ENCODE measurements at regions not wholly inside any gene's neighbourhood (a gene's known extent, or its start where the extent isn't known, plus 50 kb on each side); places are given as distances from the start of the nearest gene placed in this dataset.

DNA sequence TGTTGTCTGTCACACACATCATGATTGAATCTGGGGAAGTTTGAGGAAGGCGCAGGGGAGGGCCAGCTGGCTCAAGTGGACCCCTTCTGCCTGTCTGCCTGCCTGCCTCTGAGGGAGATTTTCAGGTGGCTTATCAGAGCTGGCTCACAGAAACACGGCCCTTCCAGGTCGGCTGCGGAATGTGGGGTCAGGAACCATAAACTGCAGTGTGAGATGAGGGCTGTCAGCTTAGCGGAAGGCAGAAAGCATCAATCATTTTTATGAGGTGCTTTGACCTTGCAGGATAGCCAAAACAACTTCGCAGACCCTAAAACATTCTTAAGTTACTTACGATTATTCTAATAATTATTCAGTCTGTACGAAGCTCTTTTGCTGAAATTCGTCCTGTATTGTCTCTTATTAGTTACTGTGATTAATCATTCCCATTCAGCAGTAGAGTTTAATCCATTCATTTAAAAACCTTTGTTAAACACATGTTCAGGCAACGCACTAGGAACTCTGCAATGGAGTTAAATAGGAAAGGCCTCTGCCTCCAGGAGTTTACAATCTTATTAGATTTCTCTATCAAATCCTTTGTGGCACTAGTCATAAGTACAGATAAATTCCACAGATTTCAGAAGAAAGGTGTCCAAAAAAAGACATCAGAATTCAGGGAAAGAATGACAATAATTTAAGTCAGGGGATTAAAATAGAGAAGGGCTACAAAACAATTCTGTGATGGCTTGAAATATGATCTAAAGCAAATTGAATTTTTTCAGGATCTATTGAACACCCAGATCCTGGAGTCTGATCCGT is 371.6 kb downstream of the HRH4 start:
- no peak for DNase-seq (ENCODE audit: low spot score)

- no peak for DNase-seq (ENCODE audit: low spot score)
Observed at GRCh38 chr18:24835751-24836150, 375.3 kb downstream of the HRH4 start.

- no peak for DNase-seq (ENCODE audit: low spot score)
Observed at GRCh38 chr18:24837066-24837465, 376.6 kb downstream of the HRH4 start.

- DNase-seq (ENCODE audit: low spot score): no peak
Observed at GRCh38 chr18:24840051-24840450, 379.6 kb downstream of the HRH4 start.

DNA sequence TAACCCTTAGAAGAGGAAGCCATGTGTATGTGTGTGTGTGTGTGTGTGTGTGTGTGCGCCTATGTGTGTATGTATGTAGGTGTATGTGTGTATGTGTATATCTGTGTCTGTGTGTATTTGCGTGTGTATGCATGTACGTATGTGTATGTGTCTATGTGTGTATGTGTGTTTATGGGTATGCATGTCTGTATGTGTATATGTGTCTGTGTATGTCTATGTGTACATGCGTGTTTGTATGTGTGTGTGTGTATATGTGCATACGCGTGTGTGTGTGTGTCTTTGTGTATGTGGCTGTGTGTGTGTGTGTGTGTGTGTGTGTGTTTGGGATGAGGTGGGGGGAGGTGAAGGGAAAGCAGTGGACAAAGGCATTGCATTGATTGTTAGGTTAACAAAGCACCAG is 380.2 kb downstream of the HRH4 start:
- no peak for DNase-seq (ENCODE audit: low spot score)

DNA sequence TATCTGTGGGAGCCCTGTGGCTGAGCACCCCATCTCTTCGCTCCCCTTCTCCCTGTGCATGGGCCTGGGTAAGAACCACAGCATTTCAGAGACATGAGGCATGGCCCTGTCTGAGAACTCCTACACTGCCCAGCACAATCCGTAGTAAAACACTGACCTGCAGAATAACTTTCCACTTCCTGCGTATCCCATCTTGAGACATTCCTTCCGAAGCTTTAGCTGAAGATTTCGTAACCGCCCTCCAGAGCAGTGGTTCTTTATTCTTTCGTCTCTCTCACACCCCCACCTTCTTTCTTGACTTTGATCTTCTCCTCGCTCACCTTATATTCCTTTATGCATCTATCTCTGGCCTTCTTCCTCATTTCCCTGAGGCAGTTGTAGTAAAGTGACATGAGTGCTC is 381.1 kb downstream of the HRH4 start:
- DNase-seq (ENCODE audit: low spot score): no peak

- DNase-seq (ENCODE audit: low spot score): no peak
Observed at GRCh38 chr18:24843123-24843522, 382.7 kb downstream of the HRH4 start.

- no peak for DNase-seq (ENCODE audit: low spot score)
Observed at GRCh38 chr18:24846138-24846537, 385.7 kb downstream of the HRH4 start.

GRCh38 chr18:24850532-24850931 is 390.1 kb downstream of the HRH4 start:
- no peak for DNase-seq (ENCODE audit: low spot score)

GRCh38 chr18:24853076-24853475 is 392.6 kb downstream of the HRH4 start:
- DNase-seq (ENCODE audit: low spot score): no peak

GRCh38 chr18:24860978-24861680 is 400.7 kb downstream of the HRH4 start:
- DNase-seq (ENCODE audit: low spot score): no peak

DNA sequence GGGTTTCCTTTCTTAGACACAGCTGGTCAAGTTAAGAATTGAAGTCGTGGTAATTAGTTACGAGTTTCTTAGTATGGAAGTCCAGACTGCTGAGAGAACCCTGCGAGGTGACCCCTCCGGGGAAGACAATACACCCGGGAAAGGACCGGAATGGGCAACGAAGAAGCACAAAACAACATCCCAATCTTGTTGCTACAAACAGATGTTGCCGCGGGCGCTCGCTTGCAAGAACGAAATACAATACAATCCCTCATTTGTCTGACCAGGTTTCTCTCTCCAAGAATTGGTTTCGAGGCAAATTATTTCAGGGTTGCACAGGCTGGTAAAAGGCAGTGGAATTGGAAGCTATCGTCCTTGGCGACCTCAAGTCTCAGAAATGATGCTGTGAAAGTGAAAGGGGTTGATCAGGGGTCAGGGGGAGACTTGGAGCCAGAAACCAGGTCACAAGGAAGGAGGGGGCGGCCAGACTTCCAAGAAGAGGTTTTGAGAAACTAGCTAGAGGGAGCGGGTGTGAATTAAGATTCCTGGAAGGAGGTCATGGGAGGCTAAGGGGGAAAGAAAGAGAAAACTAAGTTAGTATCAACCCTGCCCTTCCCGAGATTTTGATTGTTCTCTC is 401.9 kb downstream of the HRH4 start:
- no peak for DNase-seq (ENCODE audit: low spot score)

DNA sequence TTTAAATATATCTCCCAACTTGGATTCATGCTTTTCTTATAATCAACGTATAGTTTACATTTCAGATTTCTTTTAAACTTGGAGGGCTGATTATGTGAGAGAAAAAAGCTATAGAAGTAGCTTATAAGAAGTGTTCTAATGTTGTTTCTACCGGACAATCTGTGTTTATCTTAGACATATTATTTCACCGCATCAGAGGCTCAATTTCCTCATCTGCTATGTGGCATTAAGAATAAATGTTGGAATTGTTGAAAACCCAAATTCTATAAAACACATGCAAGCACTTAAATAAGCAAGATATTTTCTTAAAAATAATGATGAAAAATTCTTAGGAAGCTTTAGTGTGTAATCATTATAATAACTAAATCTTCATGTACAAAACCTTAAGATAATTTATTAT is 407.9 kb downstream of the HRH4 start:
- DNase-seq (ENCODE audit: low spot score): no peak

- no peak for DNase-seq (ENCODE audit: low spot score)
Observed at GRCh38 chr18:24868760-24869237, 408.4 kb downstream of the HRH4 start.

- DNase-seq (ENCODE audit: low spot score): no peak
Observed at GRCh38 chr18:24869285-24869684, 408.8 kb downstream of the HRH4 start.

DNA sequence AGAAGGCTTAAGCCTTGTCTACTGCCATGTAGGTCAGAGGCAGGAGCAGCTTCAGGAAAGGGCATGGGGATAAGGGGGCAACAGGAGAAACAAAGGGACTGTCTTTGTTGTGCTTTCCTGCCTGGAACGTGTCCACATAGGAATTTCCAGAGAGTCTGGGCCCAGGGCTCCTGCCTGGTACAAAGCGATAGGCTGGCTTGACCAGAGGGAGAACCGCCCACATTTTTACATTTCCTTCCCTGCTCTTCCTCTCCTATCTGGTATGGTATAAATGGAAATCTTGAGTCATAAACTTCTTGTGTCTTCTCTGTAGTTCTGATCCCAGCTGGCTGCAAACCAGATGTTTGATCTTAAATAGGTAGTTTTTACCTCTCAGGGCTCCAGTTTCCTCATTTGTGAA is 414.8 kb downstream of the HRH4 start:
- no peak for DNase-seq (ENCODE audit: low spot score)

DNA sequence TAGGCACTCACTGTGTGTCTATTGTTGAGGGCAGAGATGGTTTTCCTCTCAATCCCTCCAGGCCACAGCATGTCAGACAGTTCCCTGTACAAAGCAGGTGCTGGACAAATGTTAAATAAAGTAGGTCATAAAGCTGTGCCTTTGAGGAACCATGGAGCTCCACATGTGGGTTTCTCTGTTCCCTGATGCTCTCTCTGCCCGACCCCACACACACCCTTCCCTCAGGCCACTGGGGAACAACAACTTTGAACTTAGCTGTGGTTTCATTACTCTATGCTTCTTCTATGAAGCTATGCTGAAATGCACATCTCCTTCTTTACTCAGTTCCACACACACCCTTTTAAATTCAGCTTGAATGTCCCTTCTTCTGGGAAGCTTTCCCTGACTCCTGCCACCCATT is 415.3 kb downstream of the HRH4 start:
- no peak for DNase-seq (ENCODE audit: low spot score)

GRCh38 chr18:24876266-24876665 is 415.8 kb downstream of the HRH4 start:
- DNase-seq (ENCODE audit: low spot score): no peak

DNA sequence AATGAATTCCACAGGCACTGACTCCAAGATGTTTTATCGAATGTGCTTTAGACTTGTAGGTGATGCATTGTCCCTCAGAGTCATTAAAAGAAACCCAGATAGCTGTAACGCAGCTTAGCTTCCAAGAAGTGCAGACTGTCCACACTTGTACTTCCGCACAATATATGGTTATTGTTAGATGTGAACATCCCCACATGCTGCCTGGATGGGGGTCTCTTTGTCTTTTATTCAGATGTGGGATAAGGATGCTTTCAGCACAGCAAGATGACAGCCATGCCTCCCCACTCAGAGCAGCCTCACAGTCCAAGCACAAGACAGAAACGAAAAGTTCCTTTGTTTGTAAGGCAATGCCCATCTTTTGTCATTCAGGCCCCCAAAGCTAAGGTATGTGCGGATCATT is 416.6 kb downstream of the HRH4 start:
- no peak for DNase-seq (ENCODE audit: low spot score)

GRCh38 chr18:24877546-24877945 is 417.1 kb downstream of the HRH4 start:
- DNase-seq (ENCODE audit: low spot score): no peak

DNA sequence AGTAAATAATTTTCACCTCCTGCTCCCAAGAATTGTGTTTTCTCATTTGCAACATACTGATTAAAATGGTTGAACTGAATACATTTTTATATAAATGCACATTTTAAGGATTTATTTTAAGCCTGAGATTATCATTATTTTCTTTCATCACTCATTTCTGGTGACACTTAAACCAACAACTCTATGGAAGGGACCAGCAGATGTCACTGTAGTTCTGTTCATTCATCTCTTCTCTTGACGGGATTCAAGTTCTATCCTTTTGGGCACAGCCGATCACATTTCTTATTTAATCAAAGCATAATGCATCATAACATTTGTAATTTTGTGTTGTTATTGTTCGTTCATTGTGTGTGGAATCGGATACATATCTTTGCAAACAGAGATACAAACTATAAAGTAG is 417.9 kb downstream of the HRH4 start:
- DNase-seq (ENCODE audit: low spot score): no peak

GRCh38 chr18:24885276-24885675 is 424.8 kb downstream of the HRH4 start:
- no peak for DNase-seq (ENCODE audit: low spot score)

DNA sequence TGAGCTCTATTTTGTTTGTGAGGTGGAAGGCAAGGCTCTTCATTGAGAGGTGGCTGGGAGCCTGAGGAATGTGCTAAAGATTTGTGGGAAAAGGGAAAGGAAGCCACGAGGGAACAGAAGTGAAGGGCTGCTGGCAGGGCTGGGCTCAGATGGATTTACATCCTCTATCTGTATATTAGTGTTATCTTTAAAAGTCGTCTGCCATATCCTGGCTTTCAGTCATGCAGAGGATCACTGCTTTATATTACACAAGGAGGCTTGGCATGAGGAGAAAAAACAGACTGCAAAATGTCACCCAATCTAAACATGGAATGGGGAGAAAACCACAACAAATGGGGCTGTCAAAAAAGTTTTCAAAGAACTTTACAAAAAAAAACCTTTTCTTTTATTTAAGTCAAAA is 434.4 kb downstream of the HRH4 start:
- no peak for DNase-seq (ENCODE audit: low spot score)
